Vagina (tissue), 2 donors: ENCODE measurements at regions not wholly inside any gene's neighbourhood (a gene's known extent, or its start where the extent isn't known, plus 50 kb on each side); places are given as distances from the start of the nearest gene placed in this dataset.

ENCODE experiments used
- DNase-seq, 2 donors: peaks; one replicate each; pipeline ENCODE4 v3.0.0-alpha.2; 2017; ENCODE audit errors: extremely low spot score in 2 of 2
- H3K27ac ChIP-seq: fragments of 200-600 bp; sonication (generic); one replicate; pipeline ENCODE4 v1.5.1; 2019
- H3K27me3 ChIP-seq: fragments of 200-600 bp; sonication (generic); one replicate; pipeline ENCODE4 v1.5.1; 2019
- H3K36me3 ChIP-seq, 2 donors: fragments of 200-600 bp; sonication (generic); one replicate each; pipeline ENCODE4 v1.5.1; 2017 to 2019
- H3K4me1 ChIP-seq: fragments of 200-600 bp; sonication (generic); one replicate; pipeline ENCODE4 v1.5.1; 2019
- H3K4me3 ChIP-seq, 2 donors: fragments of 200-600 bp; sonication (generic); 1 replicate in 1 of 2; 2 replicates in 1 of 2; pipeline ENCODE4 v1.5.1; 2016 to 2019
- H3K9me3 ChIP-seq: fragments of 200-600 bp; sonication (generic); one replicate; pipeline ENCODE4 v1.5.1; 2019
- POLR2A ChIP-seq, 2 donors: fragments of 450-650 bp; IDR thresholded peaks; one replicate each; pipeline ENCODE4 v1.6.1; 2017; ENCODE audit warnings: antibody characterized with exemption in 2 of 2, mild to moderate bottlenecking in 2 of 2, moderate library complexity in 2 of 2
- POLR2AphosphoS5 ChIP-seq, 2 donors: sonication (generic); formaldehyde crosslinking; IDR thresholded peaks; one replicate each; pipeline ENCODE4 v1.9.0; 2017; ENCODE audit warnings: antibody characterized with exemption in 2 of 2, mild to moderate bottlenecking in 2 of 2, low read depth in 1 of 2; ENCODE audit not compliant: insufficient read depth in 1 of 2
- intact Hi-C: fragments of 100-400 bp; cut with DNase I; formaldehyde crosslinking; loops from one replicate; pipeline ENCODE4 v1.15.1; 2023
- TF ChIP-seq, protein P1 (sequence below), 3 experiments: fragments of 450-650 bp in 2 of 3; fragments of 200-600 bp in 1 of 3; sonication (generic) in 1 of 3; IDR thresholded peaks; one replicate each; pipeline ENCODE4 v1.5.1; 2017 to 2019; ENCODE audit warnings: antibody characterized with exemption in 3 of 3, mild to moderate bottlenecking in 2 of 3, moderate library complexity in 2 of 3

DNA sequence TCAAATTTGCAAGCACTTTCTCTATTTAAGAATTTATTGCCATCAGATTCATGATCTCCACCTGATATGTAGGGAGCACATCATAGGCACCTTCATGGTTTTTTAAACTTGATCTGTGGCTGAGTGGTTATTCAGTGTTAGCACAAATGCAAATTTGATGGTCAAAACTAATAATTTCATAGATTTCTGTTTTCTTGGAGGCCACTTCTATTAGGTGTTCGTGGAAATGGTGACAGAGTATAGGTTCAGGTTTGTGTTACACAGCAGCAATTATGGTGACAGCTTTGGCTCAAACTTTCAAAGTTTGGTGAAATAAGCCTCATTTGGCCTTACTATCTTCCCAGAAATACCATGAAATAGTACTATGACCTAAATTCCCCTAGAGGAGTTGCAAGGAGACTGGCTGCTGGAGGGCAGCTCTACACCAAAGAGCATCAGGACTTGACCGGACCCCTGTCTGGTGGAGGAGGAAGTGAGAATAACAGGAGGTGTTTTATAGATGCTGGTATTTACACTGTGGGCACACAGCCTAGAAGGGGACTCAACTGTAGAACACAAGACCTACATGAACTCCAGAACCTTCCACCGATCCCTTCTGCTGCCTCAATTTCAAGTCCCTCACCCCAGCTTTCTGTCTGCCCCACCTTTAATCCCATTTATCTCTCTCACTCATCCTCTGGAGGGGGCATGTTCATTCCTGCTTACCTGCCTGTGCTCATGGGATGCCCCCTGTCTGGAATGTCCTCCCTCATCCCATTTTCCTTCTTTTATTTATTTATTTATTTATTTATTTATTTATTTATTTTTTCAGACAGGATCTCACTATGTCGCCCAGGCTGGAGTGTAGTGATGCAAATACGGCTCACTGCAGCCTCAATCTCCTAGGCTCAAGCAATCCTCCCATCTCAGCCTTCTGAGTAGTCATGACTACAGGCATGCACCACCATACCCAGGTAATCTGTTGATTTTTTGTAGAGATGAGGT is 132.9 kb upstream of the SIX2 start:
- Histone ChIP-seq H3K27ac (no peak overlapping the region), H3K27me3 (no peaks in the 10 kb centered on the region), H3K4me3 (no peak overlapping the region), H3K9me3 (no peaks in the 10 kb centered on the region), H3K4me1 (no peaks in the 10 kb centered on the region), H3K36me3 (no peaks in the 10 kb centered on the region)
- DNase-seq, result peak in 1 of 2 donors; percentile 14
- TF ChIP-seq, protein P1, sequence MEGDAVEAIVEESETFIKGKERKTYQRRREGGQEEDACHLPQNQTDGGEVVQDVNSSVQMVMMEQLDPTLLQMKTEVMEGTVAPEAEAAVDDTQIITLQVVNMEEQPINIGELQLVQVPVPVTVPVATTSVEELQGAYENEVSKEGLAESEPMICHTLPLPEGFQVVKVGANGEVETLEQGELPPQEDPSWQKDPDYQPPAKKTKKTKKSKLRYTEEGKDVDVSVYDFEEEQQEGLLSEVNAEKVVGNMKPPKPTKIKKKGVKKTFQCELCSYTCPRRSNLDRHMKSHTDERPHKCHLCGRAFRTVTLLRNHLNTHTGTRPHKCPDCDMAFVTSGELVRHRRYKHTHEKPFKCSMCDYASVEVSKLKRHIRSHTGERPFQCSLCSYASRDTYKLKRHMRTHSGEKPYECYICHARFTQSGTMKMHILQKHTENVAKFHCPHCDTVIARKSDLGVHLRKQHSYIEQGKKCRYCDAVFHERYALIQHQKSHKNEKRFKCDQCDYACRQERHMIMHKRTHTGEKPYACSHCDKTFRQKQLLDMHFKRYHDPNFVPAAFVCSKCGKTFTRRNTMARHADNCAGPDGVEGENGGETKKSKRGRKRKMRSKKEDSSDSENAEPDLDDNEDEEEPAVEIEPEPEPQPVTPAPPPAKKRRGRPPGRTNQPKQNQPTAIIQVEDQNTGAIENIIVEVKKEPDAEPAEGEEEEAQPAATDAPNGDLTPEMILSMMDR (IDR thresholded peaks at IDR 0.05), result no peak
- TF ChIP-seq POLR2A (IDR thresholded peaks at IDR 0.05) (no peak), POLR2AphosphoS5 (IDR thresholded peaks at IDR 0.05; ENCODE audit: insufficient read depth in 1 of 2, low read depth in 1 of 2) (no peak)
- intact Hi-C loops, result no loop called here

DNA sequence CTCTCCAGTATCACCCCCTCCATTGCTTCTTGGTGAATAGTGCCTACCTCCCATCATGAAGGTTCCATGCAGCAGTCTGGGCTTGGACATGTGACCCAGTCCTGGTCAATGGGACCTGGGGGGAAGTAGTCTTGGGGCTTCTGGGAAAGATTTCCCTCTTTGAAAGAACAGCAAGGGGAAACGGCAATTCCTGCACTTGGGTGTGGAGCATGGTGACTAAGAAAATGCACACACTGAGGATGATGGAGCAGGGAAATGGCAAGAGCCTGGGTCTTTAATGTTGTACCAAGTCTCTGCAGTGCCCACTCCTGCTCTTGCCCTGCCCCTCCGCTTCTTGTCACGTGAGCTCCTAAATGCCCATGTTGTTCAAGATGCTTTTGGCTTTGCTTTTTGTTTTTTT is 131.4 kb upstream of the SIX2 start:
- TF ChIP-seq, protein P1 (IDR thresholded peaks at IDR 0.05), result no peak
- TF ChIP-seq POLR2A (IDR thresholded peaks at IDR 0.05), result no peak
- Histone ChIP-seq H3K4me3 (no peak overlapping the region), H3K27me3 (no peaks in the 10 kb centered on the region), H3K4me1 (no peaks in the 10 kb centered on the region), H3K36me3 (no peaks in the 10 kb centered on the region), H3K27ac (no peak overlapping the region), H3K9me3 (no peaks in the 10 kb centered on the region)
- intact Hi-C loops, result no loop called here
- DNase-seq, result peak in 1 of 2 donors; percentile 52

DNA sequence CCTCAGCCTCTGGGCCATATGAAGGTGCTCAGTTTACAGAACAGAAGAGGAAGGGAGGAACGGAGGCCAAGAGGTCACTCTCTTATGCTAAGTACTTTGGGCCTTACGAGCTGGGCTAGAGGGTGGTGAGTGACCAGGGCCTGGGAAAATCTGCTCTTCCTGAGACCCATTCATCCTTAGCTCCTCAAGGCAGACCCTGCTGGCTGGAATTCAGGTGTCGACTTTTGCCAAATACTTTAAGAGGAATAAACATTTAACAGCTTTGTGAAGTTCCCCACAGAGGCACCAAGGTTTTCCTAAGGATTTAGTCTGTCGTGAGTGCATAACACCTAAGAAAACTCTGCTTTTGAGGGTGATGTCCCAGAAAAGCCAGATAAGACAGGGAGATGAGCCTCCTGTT is 129.7 kb upstream of the SIX2 start:
- DNase-seq, result no peak
- TF ChIP-seq POLR2A (IDR thresholded peaks at IDR 0.05) (no peak), POLR2AphosphoS5 (IDR thresholded peaks at IDR 0.05; ENCODE audit: insufficient read depth in 1 of 2, low read depth in 1 of 2) (no peak)
- TF ChIP-seq, protein P1 (IDR thresholded peaks at IDR 0.05), result no peak
- H3K4me1 ChIP-seq, result no peaks in the 10 kb centered on the region
- H3K27ac ChIP-seq, result no peak overlapping the region
- no peak overlapping the region for H3K4me3 ChIP-seq
- intact Hi-C loops, result no loop called here
- H3K36me3 ChIP-seq, result no peaks in the 10 kb centered on the region
- H3K27me3 ChIP-seq, result no peaks in the 10 kb centered on the region
- no peaks in the 10 kb centered on the region for H3K9me3 ChIP-seq

DNA sequence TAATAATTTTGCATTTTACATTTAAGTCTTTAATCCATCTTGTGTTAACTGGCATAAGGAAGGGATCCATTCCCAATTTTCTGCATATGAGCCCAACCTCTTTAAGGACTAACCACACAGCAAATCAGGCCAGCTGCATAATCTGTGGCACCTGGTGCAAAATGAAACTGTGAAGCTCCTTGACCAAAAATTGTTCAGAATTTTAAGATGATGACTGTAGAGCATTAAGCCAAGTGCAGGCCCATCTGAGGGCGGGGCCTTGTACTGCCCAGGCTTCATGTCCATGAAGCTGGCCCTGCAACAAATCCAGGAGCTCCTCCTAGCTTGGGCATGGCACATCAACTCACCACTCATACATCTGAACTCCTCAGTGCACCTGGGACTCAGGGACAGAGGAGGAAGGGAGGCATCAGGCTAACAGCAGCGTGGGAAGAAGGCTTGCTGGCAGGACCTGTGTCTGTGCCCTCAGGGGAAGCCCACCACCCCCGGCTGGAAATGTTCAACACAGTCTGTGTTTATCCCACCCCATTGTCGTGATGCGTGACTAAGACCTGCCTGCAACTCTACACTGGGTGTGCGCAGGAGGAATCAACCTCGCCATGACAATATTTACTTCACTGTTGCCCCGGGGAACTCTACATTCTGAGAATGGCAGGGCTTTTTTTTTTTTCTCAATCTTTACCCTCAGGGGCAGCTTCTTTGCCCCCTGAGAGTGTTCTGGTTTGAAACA is 128.9 kb upstream of the SIX2 start:
- H3K4me3 ChIP-seq, result no peak overlapping the region
- no peaks in the 10 kb centered on the region for H3K9me3 ChIP-seq
- no peak overlapping the region for H3K27ac ChIP-seq
- no peak for DNase-seq
- H3K36me3 ChIP-seq, result no peaks in the 10 kb centered on the region
- no peaks in the 10 kb centered on the region for H3K4me1 ChIP-seq
- intact Hi-C loops, result no loop called here
- no peaks in the 10 kb centered on the region for H3K27me3 ChIP-seq
- TF ChIP-seq POLR2AphosphoS5 (IDR thresholded peaks at IDR 0.05; ENCODE audit: insufficient read depth in 1 of 2, low read depth in 1 of 2) (no peak), POLR2A (IDR thresholded peaks at IDR 0.05) (no peak)
- TF ChIP-seq, protein P1 (IDR thresholded peaks at IDR 0.05), result no peak
